ENCODE measurements at regions not wholly inside any gene's neighbourhood (a gene's known extent, or its start where the extent isn't known, plus 50 kb on each side); places are given as distances from the start of the nearest gene placed in this dataset.

DNA sequence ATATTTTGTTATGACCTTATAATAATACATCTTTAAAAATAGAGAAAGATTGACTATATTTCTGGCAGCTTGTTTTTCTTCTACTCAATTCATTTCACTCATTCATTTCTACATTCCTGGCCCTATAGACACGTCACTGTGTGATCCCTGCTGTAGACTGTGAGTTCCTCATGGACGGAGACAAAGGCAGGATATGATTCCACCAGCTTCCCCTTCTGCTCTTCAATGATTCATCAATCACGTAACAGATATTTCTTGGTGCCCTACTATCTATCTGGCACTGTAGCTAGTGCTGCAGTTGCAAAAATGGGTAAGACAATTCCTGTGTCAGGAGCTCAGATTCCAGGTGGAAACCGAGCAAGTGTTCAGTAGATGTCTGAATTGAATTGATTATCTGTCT lies 415.0 kb downstream of the SFMBT2 start:
- H3K4me3 ChIP-seq (ENCODE audit: low read depth, low read length), result no peak overlapping the region

DNA sequence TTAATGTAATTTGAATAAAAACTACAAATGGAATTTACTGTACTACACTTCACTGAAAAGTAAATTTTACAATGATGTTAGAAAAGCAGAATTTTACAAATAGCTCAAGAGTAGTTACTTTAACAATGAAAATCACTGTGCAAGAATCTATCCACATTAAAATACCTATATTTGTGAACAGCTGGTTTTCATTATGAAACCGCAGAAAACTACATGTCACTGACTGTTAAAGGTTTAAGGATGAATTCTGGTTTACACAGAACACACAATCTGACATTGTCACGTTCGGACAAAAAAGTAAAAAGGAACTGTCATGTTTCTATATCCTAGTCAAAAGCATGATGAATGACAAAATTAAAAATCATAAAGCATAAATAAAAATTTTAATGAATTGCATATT lies 415.3 kb upstream of the PRKCQ start:
- TF ChIP-seq, protein P1, sequence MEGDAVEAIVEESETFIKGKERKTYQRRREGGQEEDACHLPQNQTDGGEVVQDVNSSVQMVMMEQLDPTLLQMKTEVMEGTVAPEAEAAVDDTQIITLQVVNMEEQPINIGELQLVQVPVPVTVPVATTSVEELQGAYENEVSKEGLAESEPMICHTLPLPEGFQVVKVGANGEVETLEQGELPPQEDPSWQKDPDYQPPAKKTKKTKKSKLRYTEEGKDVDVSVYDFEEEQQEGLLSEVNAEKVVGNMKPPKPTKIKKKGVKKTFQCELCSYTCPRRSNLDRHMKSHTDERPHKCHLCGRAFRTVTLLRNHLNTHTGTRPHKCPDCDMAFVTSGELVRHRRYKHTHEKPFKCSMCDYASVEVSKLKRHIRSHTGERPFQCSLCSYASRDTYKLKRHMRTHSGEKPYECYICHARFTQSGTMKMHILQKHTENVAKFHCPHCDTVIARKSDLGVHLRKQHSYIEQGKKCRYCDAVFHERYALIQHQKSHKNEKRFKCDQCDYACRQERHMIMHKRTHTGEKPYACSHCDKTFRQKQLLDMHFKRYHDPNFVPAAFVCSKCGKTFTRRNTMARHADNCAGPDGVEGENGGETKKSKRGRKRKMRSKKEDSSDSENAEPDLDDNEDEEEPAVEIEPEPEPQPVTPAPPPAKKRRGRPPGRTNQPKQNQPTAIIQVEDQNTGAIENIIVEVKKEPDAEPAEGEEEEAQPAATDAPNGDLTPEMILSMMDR (IDR thresholded peaks at IDR 0.05; ENCODE audit: low read depth, low read length), result no peak
- H3K4me3 ChIP-seq (ENCODE audit: low read depth, low read length), result no peak overlapping the region

More for the DNA sequence above, 415.0 kb downstream of the SFMBT2 start:
- TF ChIP-seq, protein P1 (IDR thresholded peaks at IDR 0.05; ENCODE audit: low read depth, low read length), result no peak

DNA sequence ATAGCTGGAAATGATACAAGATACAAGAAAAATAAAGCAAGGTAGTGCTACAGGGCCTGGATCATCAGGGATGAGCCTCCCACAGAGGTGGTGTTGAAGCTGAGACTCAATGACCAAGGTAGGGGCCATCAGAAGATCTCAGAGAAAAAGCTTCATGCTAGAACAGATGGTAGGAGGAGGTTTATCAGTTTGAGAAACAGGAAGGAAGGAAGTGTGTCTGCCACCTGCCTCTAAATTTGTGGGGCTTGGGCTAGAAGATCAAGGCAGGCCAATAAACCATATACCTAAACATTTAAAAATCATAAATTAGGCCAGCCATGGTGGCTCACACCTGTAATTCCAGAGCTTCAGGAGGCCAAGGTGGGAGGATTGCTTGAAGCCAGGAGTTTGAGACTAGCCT lies 410.8 kb upstream of the PRKCQ start:
- TF ChIP-seq, protein P1 (IDR thresholded peaks at IDR 0.05; ENCODE audit: low read depth, low read length), result no peak
- no peak overlapping the region for H3K4me3 ChIP-seq (ENCODE audit: low read depth, low read length)

DNA sequence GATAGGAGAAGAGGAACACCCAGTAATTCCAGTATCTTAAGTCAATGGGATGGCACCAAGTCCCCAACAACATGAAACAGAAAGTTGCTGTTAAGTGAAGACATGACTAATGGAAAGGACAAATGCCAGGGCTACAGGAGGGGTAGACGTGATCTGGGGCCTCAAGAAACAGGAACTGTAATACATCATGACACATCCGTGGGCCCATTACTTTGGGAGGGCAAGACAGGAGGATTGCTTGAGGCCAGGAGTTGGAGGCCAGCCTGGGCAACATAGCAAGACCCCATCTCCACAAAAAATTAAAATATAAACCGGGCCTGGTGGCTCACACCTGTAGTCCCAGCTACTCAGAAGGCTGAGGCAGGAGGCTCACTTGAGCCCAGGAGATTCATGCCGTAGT lies 408.6 kb upstream of the PRKCQ start:
- no peak overlapping the region for H3K4me3 ChIP-seq (ENCODE audit: low read depth, low read length)
- TF ChIP-seq, protein P1 (IDR thresholded peaks at IDR 0.05; ENCODE audit: low read depth, low read length), result no peak

DNA sequence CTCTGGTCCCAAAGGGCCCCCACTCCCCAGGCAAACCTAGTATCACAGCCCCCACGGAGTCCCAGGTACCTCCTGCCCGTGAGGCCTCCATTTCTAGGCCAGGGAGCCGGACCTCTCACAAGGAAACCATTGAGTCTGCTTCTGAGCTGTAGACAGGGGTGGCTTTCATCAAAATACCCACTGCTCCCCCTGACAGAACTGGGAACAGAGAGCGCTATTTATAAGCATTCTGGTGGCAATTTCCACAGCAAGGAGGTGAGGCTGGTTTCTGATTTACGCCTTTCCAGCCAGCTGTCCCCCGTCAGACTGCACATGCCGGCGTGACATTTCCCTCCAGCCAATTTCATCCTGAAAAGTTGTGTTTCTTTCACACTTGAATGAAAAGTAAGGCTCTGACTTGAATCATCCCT lies 407.5 kb upstream of the PRKCQ start:
- no peak overlapping the region for H3K4me3 ChIP-seq (ENCODE audit: low read depth, low read length)
- TF ChIP-seq, protein P1 (IDR thresholded peaks at IDR 0.05; ENCODE audit: low read depth, low read length), result no peak

DNA sequence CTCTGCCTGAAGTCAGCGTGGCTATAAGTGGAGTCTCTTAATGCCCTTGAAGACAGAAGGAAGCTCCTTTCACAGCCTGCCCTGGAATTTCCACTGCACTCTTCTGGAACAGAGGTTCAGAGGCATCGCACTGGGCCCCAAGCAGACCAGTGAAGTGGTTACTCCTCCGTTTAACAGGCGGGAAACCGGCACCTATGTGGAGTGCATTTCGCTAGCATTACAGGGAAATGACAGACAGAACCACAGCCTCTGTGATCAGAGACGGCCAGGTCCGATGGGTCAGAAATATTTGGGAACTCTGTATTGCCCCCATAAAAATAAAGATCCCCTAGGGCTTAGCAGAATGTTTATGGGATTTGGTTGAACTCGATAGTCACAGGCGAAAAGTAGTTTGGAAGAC lies 406.9 kb upstream of the PRKCQ start:
- TF ChIP-seq, protein P1 (IDR thresholded peaks at IDR 0.05; ENCODE audit: low read depth, low read length), result no peak
- H3K4me3 ChIP-seq (ENCODE audit: low read depth, low read length), result no peak overlapping the region

DNA sequence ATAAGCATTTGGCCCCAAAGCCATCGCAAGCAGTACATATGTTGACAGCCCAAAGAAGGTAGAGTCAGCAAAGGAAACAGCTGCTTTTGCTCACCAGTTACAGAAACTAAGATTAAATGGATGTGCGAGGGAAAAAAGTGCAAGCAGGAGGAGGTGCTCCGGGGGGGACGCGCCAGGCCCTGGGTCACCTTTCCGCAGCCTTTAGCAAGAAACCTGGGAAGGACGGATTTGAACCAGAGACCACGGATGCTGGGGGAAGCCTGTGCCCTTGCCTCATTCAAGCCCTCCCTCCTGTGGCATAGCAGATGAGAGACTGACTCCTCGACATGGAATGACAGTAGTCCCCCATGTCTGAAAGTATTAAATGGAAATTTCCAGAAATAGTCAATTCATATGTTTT lies 405.6 kb upstream of the PRKCQ start:
- TF ChIP-seq, protein P1 (IDR thresholded peaks at IDR 0.05; ENCODE audit: low read depth, low read length), result no peak
- H3K4me3 ChIP-seq (ENCODE audit: low read depth, low read length), result no peak overlapping the region

All from WI38 (cell line).